ENCODE measurements at regions not wholly inside any gene's neighbourhood (a gene's known extent, or its start where the extent isn't known, plus 50 kb on each side); places are given as distances from the start of the nearest gene placed in this dataset.

DNA sequence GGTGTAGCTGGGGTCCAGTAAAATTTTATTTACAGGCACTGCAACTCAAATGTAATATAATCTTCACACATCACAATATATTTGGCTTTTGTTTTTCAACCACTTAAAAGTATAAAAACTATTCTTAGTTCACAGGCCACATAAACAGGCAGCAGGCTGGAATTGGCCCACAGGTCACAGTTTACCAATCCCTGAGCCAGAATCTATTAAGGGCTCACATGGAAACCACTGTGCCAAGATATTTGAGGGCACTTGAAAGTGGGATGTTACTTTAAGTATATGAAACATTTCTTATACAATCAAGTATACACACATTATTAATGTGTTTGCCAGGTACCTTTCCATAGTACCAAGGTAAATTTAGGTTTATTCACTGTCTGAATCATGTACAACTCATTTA, 71.9 kb upstream of the PRDX6 start:
- Histone ChIP-seq H3K9me1 (ENCODE audit: control insufficient read depth, insufficient read depth, low read length) (no peaks in the 10 kb centered on the region), H3K27ac (ENCODE audit: extremely low read depth, low read depth, low read length) (no peak overlapping the region), H3K4me2 (ENCODE audit: insufficient read depth, low read length) (no peak overlapping the region), H3K9ac (ENCODE audit: insufficient read depth in 1 of 2, low read depth in 2 of 2, low read length in 2 of 2) (no peak overlapping the region), H3K9me3 (replicated peaks; ENCODE audit: control insufficient read depth, insufficient read depth, low read depth, low read length) (no peaks in the 10 kb centered on the region), H3K4me3 (no peak overlapping the region), H3K4me1 (replicated peaks in 1 of 2; ENCODE audit: control insufficient read depth in 2 of 2, insufficient read depth in 2 of 2, low read length in 2 of 2) (no peaks in the 10 kb centered on the region; a peak in 2 of 5 replicates), H2AFZ (ENCODE audit: low read depth, low read length) (no peak overlapping the region), H3K36me3 (ENCODE audit: control insufficient read depth, insufficient read depth, low read length) (no peaks in the 10 kb centered on the region), H4K20me1 (replicated peaks; ENCODE audit: control insufficient read depth, insufficient read depth, low read length) (no peaks in the 10 kb centered on the region), H3K27me3 (ENCODE audit: control insufficient read depth in 2 of 2, insufficient read depth in 2 of 2, low read length in 2 of 2) (no peaks in the 10 kb centered on the region), H3K79me2 (ENCODE audit: control insufficient read depth, insufficient read depth, low read length) (no peaks in the 10 kb centered on the region)
- FAIRE-seq (no peak), ATAC-seq (no peak), DNase-seq (ENCODE audit: extremely low read depth in 1 of 4, low spot score in 3 of 4) (no peak)
- POLR2A ChIA-PET = interaction anchor here (0.9 kb wide), 1 partner anchor 12 kb away, joined by 3 read pairs; no protein-coding TSS in a partner anchor
- in situ Hi-C loops (cut with MboI) = no loop called here
- CTCF ChIA-PET (ENCODE audit: low intra/inter-chr PET ratio) = no interaction called here
- no peak for TF ChIP-seq YY1 (IDR thresholded peaks at IDR 0.05; ENCODE audit: borderline replicate concordance in 1 of 3, control insufficient read depth in 1 of 3, extremely low read depth in 1 of 3, insufficient read depth in 3 of 3, insufficient read length in 1 of 3, insufficient replicate concordance in 2 of 3, low read depth in 1 of 3, low read length in 2 of 3)
- TF ChIP-seq SREBF1 (IDR thresholded peaks at IDR 0.05; ENCODE audit: borderline replicate concordance, low read depth, low read length) = no peak
- TF ChIP-seq PTRF (tag; IDR thresholded peaks at IDR 0.05) = no peak
- no peak for TF ChIP-seq RBM15 (IDR thresholded peaks at IDR 0.05; ENCODE audit: insufficient read depth, low read length)
- TF ChIP-seq ZNF165 (CRISPR knock-in tag; IDR thresholded peaks at IDR 0.05; ENCODE audit: borderline replicate concordance) = no peak
- TF ChIP-seq, protein P1, sequence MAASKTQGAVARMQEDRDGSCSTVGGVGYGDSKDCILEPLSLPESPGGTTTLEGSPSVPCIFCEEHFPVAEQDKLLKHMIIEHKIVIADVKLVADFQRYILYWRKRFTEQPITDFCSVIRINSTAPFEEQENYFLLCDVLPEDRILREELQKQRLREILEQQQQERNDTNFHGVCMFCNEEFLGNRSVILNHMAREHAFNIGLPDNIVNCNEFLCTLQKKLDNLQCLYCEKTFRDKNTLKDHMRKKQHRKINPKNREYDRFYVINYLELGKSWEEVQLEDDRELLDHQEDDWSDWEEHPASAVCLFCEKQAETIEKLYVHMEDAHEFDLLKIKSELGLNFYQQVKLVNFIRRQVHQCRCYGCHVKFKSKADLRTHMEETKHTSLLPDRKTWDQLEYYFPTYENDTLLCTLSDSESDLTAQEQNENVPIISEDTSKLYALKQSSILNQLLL (CRISPR knock-in tag; IDR thresholded peaks at IDR 0.05; ENCODE audit: borderline replicate concordance) = no peak
- no peak for TF ChIP-seq SMARCB1 (IDR thresholded peaks at IDR 0.05; ENCODE audit: insufficient read length, low read depth)
- TF ChIP-seq LEF1 (IDR thresholded peaks at IDR 0.05) = no peak
- no peak for TF ChIP-seq SMAD2 (IDR thresholded peaks at IDR 0.05; ENCODE audit: low read depth, low read length)
- TF ChIP-seq ZNF143 (CRISPR knock-in tag; IDR thresholded peaks at IDR 0.05) = no peak
- no peak for TF ChIP-seq NFE2L1 (tag; IDR thresholded peaks at IDR 0.05; ENCODE audit: borderline replicate concordance, low read depth)
- TF ChIP-seq ZNF174 (CRISPR knock-in tag; IDR thresholded peaks at IDR 0.05) = no peak
- TF ChIP-seq TCF7L2 (IDR thresholded peaks at IDR 0.05; ENCODE audit: low read depth, low read length) = no peak
- TF ChIP-seq, protein P2, sequence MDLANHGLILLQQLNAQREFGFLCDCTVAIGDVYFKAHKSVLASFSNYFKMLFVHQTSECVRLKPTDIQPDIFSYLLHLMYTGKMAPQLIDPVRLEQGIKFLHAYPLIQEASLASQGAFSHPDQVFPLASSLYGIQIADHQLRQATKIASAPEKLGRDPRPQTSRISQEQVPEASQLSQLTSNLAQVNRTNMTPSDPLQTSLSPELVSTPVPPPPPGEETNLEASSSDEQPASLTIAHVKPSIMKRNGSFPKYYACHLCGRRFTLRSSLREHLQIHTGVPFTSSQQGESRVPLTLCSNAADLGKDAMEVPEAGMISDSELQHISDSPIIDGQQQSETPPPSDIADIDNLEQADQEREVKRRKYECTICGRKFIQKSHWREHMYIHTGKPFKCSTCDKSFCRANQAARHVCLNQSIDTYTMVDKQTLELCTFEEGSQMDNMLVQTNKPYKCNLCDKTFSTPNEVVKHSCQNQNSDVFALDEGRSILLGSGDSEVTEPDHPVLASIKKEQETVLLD (IDR thresholded peaks at IDR 0.05) = no peak
- TF ChIP-seq, protein P3, sequence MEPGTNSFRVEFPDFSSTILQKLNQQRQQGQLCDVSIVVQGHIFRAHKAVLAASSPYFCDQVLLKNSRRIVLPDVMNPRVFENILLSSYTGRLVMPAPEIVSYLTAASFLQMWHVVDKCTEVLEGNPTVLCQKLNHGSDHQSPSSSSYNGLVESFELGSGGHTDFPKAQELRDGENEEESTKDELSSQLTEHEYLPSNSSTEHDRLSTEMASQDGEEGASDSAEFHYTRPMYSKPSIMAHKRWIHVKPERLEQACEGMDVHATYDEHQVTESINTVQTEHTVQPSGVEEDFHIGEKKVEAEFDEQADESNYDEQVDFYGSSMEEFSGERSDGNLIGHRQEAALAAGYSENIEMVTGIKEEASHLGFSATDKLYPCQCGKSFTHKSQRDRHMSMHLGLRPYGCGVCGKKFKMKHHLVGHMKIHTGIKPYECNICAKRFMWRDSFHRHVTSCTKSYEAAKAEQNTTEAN (CRISPR knock-in tag; IDR thresholded peaks at IDR 0.05) = no peak
- intact Hi-C loops (cut with micrococcal nuclease) = loop anchor here (5.0 kb wide), 1 partner anchor 138 kb away; no protein-coding TSS in a partner anchor
- BruUV-seq (replicated peaks) = no TSS peak
